Suprapubic skin (tissue), 4 donors: ENCODE measurements at regions not wholly inside any gene's neighbourhood (a gene's known extent, or its start where the extent isn't known, plus 50 kb on each side); places are given as distances from the start of the nearest gene placed in this dataset.
"Not testable (repeated sequence)": the region's sequence is repeated elsewhere in the genome, so short reads cannot be mapped to it uniquely, and the experiment has no call there.

Experiments
- DNase-seq, 2 donors: peaks; one replicate each; pipeline ENCODE4 v3.0.0-alpha.2; 2019; ENCODE audit warnings: low spot score in 2 of 2
- H3K27ac ChIP-seq: fragments of 200-600 bp; sonication (generic); one replicate; pipeline ENCODE4 v1.5.1; 2019
- H3K27me3 ChIP-seq: fragments of 200-600 bp; sonication (generic); one replicate; pipeline ENCODE4 v1.5.1; 2019
- H3K36me3 ChIP-seq: fragments of 200-600 bp; sonication (generic); one replicate; pipeline ENCODE4 v1.5.1; 2019
- H3K4me1 ChIP-seq: fragments of 200-600 bp; sonication (generic); one replicate; pipeline ENCODE4 v1.5.1; 2019
- H3K4me3 ChIP-seq: fragments of 200-600 bp; sonication (generic); one replicate; pipeline ENCODE4 v1.5.1; 2019; ENCODE audit warnings: mild to moderate bottlenecking
- H3K9me3 ChIP-seq: fragments of 200-600 bp; sonication (generic); one replicate; pipeline ENCODE4 v1.5.1; 2019
- CTCF ChIP-seq, 2 donors: fragments of 200-600 bp in 1 of 2; fragments of 450-650 bp in 1 of 2; sonication (generic) in 1 of 2; IDR thresholded peaks; one replicate each; pipeline ENCODE4 v1.5.1; 2016 to 2019; ENCODE audit warnings: antibody characterized with exemption in 2 of 2, mild to moderate bottlenecking in 1 of 2, moderate library complexity in 1 of 2
- EP300 ChIP-seq: sonication (generic); formaldehyde crosslinking; IDR thresholded peaks from one replicate; pipeline ENCODE4 v1.6.1; 2017; ENCODE audit warnings: antibody characterized with exemption
- POLR2A ChIP-seq, 2 donors: fragments of 450-650 bp; IDR thresholded peaks; one replicate each; pipeline ENCODE4 v1.6.1; 2017; ENCODE audit warnings: antibody characterized with exemption in 2 of 2, mild to moderate bottlenecking in 2 of 2, moderate library complexity in 2 of 2
- POLR2AphosphoS5 ChIP-seq, 3 donors: sonication (generic); formaldehyde crosslinking; IDR thresholded peaks; one replicate each; pipeline ENCODE4 v1.6.1; 2017; ENCODE audit warnings: antibody characterized with exemption in 3 of 3
- WGBS: methylation state at CpG from one replicate; pipeline ENCODE4 v1.1.5; 2018; 5-methylcytosine and 5-hydroxymethylcytosine counted together

DNA sequence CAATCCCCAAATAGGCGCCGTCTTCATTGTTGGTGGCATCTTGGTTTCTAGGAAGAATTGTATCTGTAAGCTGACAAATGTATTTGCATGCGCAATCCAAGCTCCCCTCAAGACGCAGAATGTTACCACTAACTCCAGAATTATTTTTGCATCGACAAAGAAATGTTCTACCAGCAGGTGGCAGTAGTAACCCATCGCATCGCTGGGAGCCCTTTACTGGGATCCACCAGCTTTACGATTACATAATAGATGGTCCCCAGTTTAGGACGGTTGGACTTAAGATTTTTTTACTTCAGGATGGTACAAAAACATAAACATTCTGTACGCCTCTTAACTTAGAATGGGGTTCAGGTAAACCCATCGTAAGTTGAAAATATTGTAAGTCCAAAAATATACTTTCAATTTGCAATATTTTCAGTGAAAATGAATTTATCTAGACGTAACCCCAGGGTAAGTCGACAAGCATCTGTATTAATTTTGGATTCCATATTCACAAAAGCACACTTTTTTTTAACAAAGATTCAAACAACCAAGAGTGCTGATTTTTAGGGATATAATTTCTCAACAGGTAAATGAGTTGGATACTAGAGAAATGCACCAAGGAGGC lies 114.0 kb upstream of the COBL start:
- DNase-seq: no peak
- no peaks in the 10 kb centered on the region for H3K36me3 ChIP-seq
- H3K4me3 ChIP-seq: no peak overlapping the region
- TF ChIP-seq POLR2A (IDR thresholded peaks at IDR 0.05) (no peak), CTCF (IDR thresholded peaks at IDR 0.05) (peak; percentile 33 to 64), EP300 (no peak), POLR2AphosphoS5 (IDR thresholded peaks at IDR 0.05) (no peak)
- H3K9me3 ChIP-seq: no peaks in the 10 kb centered on the region
- H3K4me1 ChIP-seq: peaks cover 3% of the 10 kb centered on the region
- H3K27me3 ChIP-seq: peaks cover 7% of the 10 kb centered on the region
- 15% methylated on average over 13 of the region's 13 CpGs for WGBS
- no peak overlapping the region for H3K27ac ChIP-seq

DNA sequence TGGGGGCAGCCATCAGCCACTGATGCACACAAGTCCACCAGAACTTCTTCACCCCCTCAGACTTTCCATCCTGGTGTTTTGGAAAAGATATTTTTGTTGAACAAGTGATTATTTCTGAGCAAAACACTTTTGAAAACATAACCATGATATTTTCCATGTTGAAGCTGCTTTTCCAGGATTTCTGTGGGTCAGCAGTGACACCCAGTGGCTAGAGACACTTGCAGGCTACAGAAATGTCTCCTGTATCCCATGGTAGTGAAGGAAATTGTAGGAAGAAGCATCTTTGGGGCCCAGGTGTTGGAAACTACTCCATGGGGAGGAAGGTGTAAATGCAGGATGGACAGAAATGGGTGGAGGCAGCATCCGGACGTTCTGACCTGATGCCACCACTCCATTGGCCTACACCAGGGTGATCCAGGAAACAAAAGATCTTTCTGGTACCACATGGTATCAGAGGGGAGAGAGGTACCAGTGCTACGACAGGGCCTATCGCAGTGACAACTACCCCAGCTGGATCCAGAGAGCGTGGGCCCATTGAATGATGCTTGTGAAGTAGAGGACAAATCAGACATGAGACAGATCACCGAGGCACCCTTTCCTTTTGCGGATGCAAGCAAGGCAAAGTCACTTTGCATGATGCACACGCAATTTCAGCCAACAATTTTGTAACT lies 111.7 kb upstream of the COBL start:
- Histone ChIP-seq H3K9me3 (no peaks in the 10 kb centered on the region), H3K4me1 (peaks cover 3% of the 10 kb centered on the region), H3K27me3 (peaks cover 7% of the 10 kb centered on the region), H3K36me3 (no peaks in the 10 kb centered on the region), H3K27ac (no peak overlapping the region), H3K4me3 (no peak overlapping the region)
- TF ChIP-seq CTCF (IDR thresholded peaks at IDR 0.05): no peak
- TF ChIP-seq POLR2AphosphoS5 (IDR thresholded peaks at IDR 0.05): no peak
- no peak for TF ChIP-seq EP300
- TF ChIP-seq POLR2A (IDR thresholded peaks at IDR 0.05): no peak
- DNase-seq: no peak
- WGBS: 81% methylated on average over 8 of the region's 8 CpGs

- 89% methylated on average over 11 of the region's 12 CpGs for WGBS
- TF ChIP-seq POLR2AphosphoS5 (IDR thresholded peaks at IDR 0.05): no peak
- TF ChIP-seq CTCF (IDR thresholded peaks at IDR 0.05): no peak
- no peak for TF ChIP-seq POLR2A (IDR thresholded peaks at IDR 0.05)
- TF ChIP-seq EP300: no peak
Observed at GRCh38 chr7:51426163-51426562, 109.6 kb upstream of the COBL start.

DNA sequence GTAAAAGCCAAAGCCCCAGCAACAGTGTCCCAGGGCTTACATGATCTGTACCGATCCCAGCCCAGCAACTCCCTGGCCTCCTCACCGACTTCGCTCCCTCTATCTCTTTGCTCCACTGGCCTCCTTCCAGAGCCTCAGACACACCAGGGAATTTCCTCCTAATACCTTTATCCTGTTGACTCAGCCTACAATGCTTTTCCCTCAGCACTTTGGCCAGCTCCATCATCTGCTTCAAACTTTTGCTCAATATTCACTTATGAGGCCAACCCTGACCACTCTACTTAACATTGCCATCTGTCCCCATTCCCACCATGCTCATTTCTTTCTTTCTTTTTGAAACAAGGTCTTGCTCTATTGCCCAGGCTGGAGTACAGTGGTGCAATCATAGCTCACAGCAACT lies 93.3 kb upstream of the COBL start:
- not testable (repeated sequence) for H3K4me3 ChIP-seq, DNase-seq, H3K36me3 ChIP-seq, H3K27me3 ChIP-seq, H3K9me3 ChIP-seq, H3K27ac ChIP-seq, H3K4me1 ChIP-seq
- no CpG with 5 or more reads among the region's 3 CpGs for WGBS

More at GRCh38 chr7:51426163-51426562, 109.6 kb upstream of the COBL start:
- no peaks in the 10 kb centered on the region for H3K36me3 ChIP-seq
- H3K4me3 ChIP-seq: no peak overlapping the region
- H3K9me3 ChIP-seq: no peaks in the 10 kb centered on the region
- peaks cover 3% of the 10 kb centered on the region for H3K4me1 ChIP-seq
- no peak overlapping the region for H3K27ac ChIP-seq
- peaks cover 4% of the 10 kb centered on the region for H3K27me3 ChIP-seq
- DNase-seq: no peak

GRCh38 chr7:51397608-51398007 lies 81.0 kb upstream of the COBL start:
- not testable (repeated sequence) for H3K27ac ChIP-seq, H3K27me3 ChIP-seq, H3K4me3 ChIP-seq, DNase-seq, H3K9me3 ChIP-seq, H3K4me1 ChIP-seq, H3K36me3 ChIP-seq
- WGBS: 41% methylated on average over 3 of the region's 3 CpGs

- WGBS: 64% methylated on average over 6 of the region's 6 CpGs
- H3K9me3 ChIP-seq, H3K4me3 ChIP-seq, H3K4me1 ChIP-seq, H3K36me3 ChIP-seq, H3K27me3 ChIP-seq, DNase-seq, H3K27ac ChIP-seq: not testable (repeated sequence)
Observed at GRCh38 chr7:51393003-51393402, 76.4 kb upstream of the COBL start.

- not testable (repeated sequence) for H3K4me1 ChIP-seq, H3K27ac ChIP-seq, H3K9me3 ChIP-seq, H3K36me3 ChIP-seq, H3K4me3 ChIP-seq, H3K27me3 ChIP-seq, DNase-seq
- 91% methylated on average over 6 of the region's 8 CpGs for WGBS
Observed at GRCh38 chr7:51389952-51390351, 73.3 kb upstream of the COBL start.

DNA sequence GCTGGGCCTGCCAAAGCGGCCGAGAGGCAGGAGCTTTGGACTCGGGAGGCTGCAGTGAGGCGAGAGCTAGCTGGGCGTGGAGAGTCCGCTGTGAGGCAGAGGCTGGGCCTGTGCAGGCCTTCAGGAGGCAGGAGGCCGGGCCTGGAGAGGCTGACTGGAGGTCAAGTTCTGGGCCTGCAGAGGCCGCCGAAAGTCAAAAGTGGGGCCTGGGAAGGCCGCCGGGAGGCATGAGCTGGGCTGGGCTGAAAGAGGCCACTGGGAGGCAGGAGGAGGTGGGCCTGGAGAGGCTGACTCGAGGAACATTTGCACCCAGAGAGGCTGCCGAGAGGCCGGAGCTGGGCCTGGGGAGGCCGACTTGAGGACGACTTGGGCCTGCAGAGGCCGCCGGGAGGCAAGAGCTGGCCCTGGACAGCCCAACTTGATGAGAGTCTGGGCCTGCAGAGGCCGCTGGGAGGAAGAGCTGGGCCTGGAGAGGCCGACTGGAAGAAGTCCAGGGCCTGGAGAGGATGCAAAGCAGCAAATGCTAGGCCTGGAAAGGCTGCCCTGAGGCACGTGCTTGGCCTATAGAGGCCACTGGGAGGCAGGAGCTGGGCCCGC lies 72.7 kb upstream of the COBL start:
- H3K27me3 ChIP-seq, H3K4me1 ChIP-seq, DNase-seq, H3K27ac ChIP-seq, H3K9me3 ChIP-seq, H3K36me3 ChIP-seq, H3K4me3 ChIP-seq: not testable (repeated sequence)
- 97% methylated on average over 22 of the region's 22 CpGs for WGBS

DNA sequence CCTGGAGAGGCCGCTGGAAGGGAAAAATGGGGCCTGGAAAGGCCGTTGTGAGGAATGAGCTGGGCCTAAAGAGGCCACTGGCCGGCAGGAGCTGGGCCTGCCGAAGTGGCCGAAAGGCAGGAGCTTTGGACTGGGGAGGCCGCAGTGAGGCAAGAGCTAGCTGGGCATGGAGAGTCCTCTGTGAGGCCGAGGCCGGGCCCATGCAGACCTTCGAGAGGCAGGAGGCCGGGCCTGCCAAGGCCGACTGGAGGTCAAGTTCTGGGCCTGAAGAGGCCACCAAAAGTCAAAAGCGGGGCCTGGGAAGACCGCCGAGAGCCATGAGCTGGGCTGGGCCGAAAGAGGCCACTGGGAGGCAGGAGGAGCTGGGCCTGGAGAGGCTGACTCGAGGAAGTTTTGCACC lies 71.6 kb upstream of the COBL start:
- WGBS: 97% methylated on average over 11 of the region's 16 CpGs

DNA sequence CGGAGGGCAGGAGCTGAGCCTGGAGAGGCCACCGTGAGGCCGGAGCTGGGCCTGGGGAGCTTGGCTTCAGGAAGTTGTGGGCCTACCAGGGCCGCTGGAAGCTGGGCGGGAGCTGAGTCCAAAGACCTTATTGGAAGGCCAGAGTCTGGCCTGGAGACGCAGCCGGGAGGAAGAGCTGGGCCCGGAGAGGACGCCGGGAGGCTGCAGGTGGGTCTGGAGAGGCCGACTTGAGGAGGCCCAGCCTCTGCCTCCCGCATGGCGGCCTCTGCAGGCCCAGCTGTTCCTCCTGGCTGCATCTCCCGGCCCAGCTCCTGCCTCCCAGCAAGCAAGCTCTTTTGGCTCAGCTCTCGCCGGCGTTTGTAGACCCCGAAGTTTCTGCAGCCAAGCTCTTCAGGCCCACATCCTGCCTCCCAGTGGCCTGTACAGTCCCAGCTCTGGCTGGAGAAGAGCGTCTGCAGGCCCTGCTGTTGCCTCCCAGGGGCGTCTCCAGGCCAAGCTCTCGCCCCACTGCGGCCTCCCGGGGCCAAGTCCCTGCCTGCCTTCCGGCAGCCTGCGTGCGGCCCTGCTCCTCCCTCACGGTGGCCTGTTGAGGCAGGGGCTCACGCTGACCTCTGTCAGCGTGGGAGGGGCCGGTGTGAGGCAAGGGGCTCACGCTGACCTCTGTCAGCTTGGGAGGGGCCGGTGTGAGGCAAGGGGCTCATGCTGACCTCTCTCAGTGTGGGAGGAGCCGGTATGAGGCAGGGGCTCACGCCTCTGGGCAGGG lies 70.4 kb upstream of the COBL start:
- H3K27ac ChIP-seq, DNase-seq, H3K27me3 ChIP-seq, H3K9me3 ChIP-seq, H3K4me3 ChIP-seq, H3K4me1 ChIP-seq, H3K36me3 ChIP-seq: not testable (repeated sequence)
- WGBS: 92% methylated on average over 6 of the region's 34 CpGs

More for the DNA sequence above, 71.6 kb upstream of the COBL start:
- not testable (repeated sequence) for H3K9me3 ChIP-seq, H3K36me3 ChIP-seq, H3K4me3 ChIP-seq, H3K27ac ChIP-seq, H3K4me1 ChIP-seq, DNase-seq, H3K27me3 ChIP-seq
